ENCODE measurements at regions not wholly inside any gene's neighbourhood (a gene's known extent, or its start where the extent isn't known, plus 50 kb on each side); places are given as distances from the start of the nearest gene placed in this dataset.

GRCh38 chr2:125885340-125885739 lies 770.6 kb upstream of the GYPC start:
- H3K4me3 ChIP-seq (ENCODE audit: low read depth, low read length), result no peak overlapping the region
- DNase-seq (ENCODE audit: low read depth), result no peak
- no peak for TF ChIP-seq CTCF (IDR thresholded peaks at IDR 0.05; ENCODE audit: low read depth, low read length, missing control alignments)

- H3K4me3 ChIP-seq (ENCODE audit: low read depth, low read length), result no peak overlapping the region
- no peak for TF ChIP-seq CTCF (IDR thresholded peaks at IDR 0.05; ENCODE audit: low read depth, low read length, missing control alignments)
- DNase-seq (ENCODE audit: low read depth), result no peak
These were observed 769.8 kb upstream of the GYPC start for GRCh38 chr2:125886153-125886552.

GRCh38 chr2:125901278-125901677 lies 754.7 kb upstream of the GYPC start:
- TF ChIP-seq CTCF (IDR thresholded peaks at IDR 0.05; ENCODE audit: low read depth, low read length, missing control alignments), result no peak
- no peak for DNase-seq (ENCODE audit: low read depth)
- H3K4me3 ChIP-seq (ENCODE audit: low read depth, low read length), result no peak overlapping the region

GRCh38 chr2:125925891-125926546 lies 729.9 kb upstream of the GYPC start:
- no peak for DNase-seq (ENCODE audit: low read depth)
- no peak for TF ChIP-seq CTCF (IDR thresholded peaks at IDR 0.05; ENCODE audit: low read depth, low read length, missing control alignments)
- H3K4me3 ChIP-seq (ENCODE audit: low read depth, low read length), result no peak overlapping the region

GRCh38 chr2:125935559-125935958 lies 720.4 kb upstream of the GYPC start:
- DNase-seq (ENCODE audit: low read depth), result no peak
- TF ChIP-seq CTCF (IDR thresholded peaks at IDR 0.05; ENCODE audit: low read depth, low read length, missing control alignments), result no peak
- H3K4me3 ChIP-seq (ENCODE audit: low read depth, low read length), result no peak overlapping the region

- no peak overlapping the region for H3K4me3 ChIP-seq (ENCODE audit: low read depth, low read length)
- no peak for TF ChIP-seq CTCF (IDR thresholded peaks at IDR 0.05; ENCODE audit: low read depth, low read length, missing control alignments)
- no peak for DNase-seq (ENCODE audit: low read depth)
These were observed 713.2 kb upstream of the GYPC start for GRCh38 chr2:125942585-125943424.
